ENCODE measurements at regions not wholly inside any gene's neighbourhood (a gene's known extent, or its start where the extent isn't known, plus 50 kb on each side); places are given as distances from the start of the nearest gene placed in this dataset.

DNA sequence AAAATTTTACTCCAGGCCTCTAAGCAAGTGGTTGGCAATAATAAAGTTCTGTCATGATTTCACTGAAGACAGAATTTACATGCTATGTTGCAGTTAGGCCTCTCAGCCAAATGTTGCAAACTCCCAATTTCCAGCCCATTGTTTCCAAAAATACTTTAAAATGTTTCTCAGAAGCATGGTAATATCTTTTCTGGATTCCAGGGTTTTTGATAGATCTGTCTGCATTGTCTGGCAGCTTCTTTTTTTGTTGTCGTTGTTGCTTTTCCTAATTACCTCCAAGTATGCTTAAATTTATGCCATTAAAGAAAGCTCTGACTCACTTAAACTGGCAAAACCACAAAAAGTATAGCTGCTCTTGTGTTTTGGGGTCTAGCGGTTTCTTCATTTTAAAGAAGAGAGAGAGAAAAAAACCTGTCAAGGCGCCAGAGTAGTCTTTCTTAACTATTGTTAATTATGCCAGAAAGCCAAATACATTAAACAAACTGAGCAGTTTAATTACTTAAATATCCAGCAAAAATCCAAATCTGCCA is 97.0 kb downstream of the AGTR2 start:
- ATAC-seq = no peak
- DNase-seq = no peak
- no peaks in the 10 kb centered on the region for H3K4me1 ChIP-seq (ENCODE audit: control insufficient read depth, insufficient read depth, low read length)
- H3K27me3 ChIP-seq (ENCODE audit: control insufficient read depth, insufficient read depth) = no peaks in the 10 kb centered on the region
- H3K27ac ChIP-seq (ENCODE audit: low read length) = no peak overlapping the region
- no peaks in the 10 kb centered on the region for H3K9me3 ChIP-seq (ENCODE audit: control insufficient read depth, low read length)
- intact Hi-C loops (cut with DNase I) = no loop called here
- WGBS = 80% methylated on average over 3 of the region's 3 CpGs
- no peak overlapping the region for H3K4me3 ChIP-seq (ENCODE audit: low read length)

DNA sequence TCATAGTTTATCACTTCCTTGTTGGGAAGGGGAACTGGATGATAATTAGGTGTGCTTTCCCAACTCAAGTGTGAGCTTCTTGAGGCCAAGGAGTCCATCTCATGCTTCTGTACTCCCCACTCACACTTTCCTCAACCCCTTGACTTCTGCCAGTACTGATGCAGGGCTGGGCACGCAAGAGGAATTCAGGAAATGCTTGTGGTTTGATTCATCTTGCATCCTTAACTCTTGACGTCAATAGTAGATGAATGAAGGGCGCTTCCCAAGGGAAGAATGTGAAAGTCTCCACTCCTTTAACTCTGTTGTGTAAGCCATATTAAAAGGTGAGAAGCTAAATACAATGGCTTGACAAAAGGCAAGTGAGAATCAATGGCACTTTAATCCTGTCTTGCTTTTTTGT is 101.8 kb downstream of the AGTR2 start:
- H3K27ac ChIP-seq (ENCODE audit: low read length) = no peak overlapping the region
- H3K27me3 ChIP-seq (ENCODE audit: control insufficient read depth, insufficient read depth) = no peaks in the 10 kb centered on the region
- DNase-seq (no peak), ATAC-seq (no peak)
- no peaks in the 10 kb centered on the region for H3K4me1 ChIP-seq (ENCODE audit: control insufficient read depth, insufficient read depth, low read length)
- intact Hi-C loops (cut with DNase I) = no loop called here
- 54% methylated on average over 3 of the region's 3 CpGs for WGBS
- H3K4me3 ChIP-seq (ENCODE audit: low read length) = no peak overlapping the region
- H3K9me3 ChIP-seq (ENCODE audit: control insufficient read depth, low read length) = no peaks in the 10 kb centered on the region

DNA sequence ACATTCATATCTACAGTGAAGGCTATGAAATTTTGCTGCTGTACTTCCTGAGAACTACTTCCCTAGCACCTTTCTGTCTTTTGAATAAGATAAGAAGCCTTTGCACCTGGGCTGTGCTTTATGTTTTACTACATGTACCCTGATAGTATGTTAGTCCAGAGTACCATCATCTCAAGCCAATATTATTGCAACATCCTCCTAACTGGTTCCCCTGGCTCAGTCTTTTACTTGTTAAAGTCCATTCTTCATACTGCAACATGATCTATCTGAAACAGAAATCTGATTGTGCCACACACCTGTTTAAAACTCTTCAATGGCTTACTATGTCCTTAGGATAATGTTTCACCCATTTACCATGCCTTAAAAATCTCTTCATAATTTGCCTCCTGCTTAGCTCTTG is 102.3 kb downstream of the AGTR2 start:
- no peaks in the 10 kb centered on the region for H3K27me3 ChIP-seq (ENCODE audit: control insufficient read depth, insufficient read depth)
- intact Hi-C loops (cut with DNase I) = no loop called here
- H3K4me1 ChIP-seq (ENCODE audit: control insufficient read depth, insufficient read depth, low read length) = no peaks in the 10 kb centered on the region
- no peaks in the 10 kb centered on the region for H3K9me3 ChIP-seq (ENCODE audit: control insufficient read depth, low read length)
- H3K27ac ChIP-seq (ENCODE audit: low read length) = no peak overlapping the region
- ATAC-seq = no peak
- DNase-seq = no peak
- no peak overlapping the region for H3K4me3 ChIP-seq (ENCODE audit: low read length)

DNA sequence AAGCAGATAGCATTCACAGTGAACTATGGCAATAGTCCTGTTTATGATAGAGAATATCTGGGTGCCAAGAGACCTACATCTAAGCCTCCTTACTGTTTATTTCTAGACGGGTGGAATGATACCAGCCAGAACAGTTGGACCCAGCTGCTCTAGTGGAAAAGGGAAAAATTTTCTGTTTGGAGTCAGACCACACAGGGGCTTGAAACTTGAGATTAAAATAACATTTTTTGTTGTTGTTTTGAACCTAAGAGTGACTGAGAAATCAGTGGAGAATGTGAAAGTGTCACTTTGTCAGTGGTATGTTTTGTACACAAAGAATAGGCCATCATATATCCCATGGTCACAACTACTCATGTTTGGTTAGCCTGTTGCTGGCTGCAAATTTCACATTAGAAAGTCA is 105.7 kb downstream of the AGTR2 start:
- H3K27ac ChIP-seq (ENCODE audit: low read length) = no peak overlapping the region
- intact Hi-C loops (cut with DNase I) = no loop called here
- H3K9me3 ChIP-seq (ENCODE audit: control insufficient read depth, low read length) = no peaks in the 10 kb centered on the region
- no peaks in the 10 kb centered on the region for H3K4me1 ChIP-seq (ENCODE audit: control insufficient read depth, insufficient read depth, low read length)
- H3K4me3 ChIP-seq (ENCODE audit: low read length) = no peak overlapping the region
- DNase-seq = no peak
- H3K27me3 ChIP-seq (ENCODE audit: control insufficient read depth, insufficient read depth) = no peaks in the 10 kb centered on the region
- ATAC-seq = no peak
- WGBS = 21% methylated on average over 1 of the region's 1 CpG

DNA sequence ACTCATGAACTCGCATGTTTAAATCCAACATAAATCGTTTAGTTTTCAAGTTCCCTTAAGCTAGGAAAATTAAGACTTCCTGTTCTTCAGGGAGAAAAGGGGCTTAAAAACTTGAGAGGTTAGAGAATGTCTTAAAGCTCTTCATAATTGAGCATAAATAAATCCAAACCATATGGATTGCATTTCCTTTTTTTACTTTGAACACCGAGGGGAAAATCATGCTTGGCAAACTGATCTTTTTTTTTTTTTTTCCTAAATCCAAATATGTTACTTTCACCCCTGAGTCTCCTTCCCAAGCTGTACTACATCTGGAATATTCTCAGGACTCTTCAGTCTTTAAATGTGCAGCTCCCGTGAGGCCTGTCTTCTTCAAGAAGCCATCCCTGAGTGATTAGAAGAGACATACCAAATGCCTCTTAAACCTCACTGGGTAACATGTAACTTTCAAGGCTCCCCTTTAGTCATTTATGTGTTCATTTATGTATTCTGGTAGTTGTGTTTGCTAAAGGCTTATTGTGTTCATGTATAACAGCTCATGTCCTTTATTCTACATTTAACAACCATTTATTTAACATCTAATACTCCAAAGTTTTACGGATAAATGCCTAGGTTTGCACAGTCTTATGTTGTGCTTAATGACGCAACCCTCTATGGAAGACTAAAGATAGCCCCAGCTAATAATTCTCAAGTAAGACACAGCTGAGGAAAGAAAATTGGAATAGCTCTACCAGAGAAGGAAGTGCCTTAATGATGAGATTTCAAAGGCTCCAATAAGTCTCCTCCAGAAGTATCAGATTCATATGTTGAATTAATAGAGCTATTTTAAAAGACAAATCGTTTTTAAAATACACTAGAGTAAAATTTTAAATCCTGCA is 107.0 kb downstream of the AGTR2 start:
- Histone ChIP-seq H3K9me3 (ENCODE audit: control insufficient read depth, low read length) (no peaks in the 10 kb centered on the region), H3K27ac (ENCODE audit: low read length) (no peak overlapping the region), H3K27me3 (ENCODE audit: control insufficient read depth, insufficient read depth) (no peaks in the 10 kb centered on the region), H3K4me1 (ENCODE audit: control insufficient read depth, insufficient read depth, low read length) (no peaks in the 10 kb centered on the region), H3K4me3 (ENCODE audit: low read length) (no peak overlapping the region)
- intact Hi-C loops (cut with DNase I) = no loop called here
- ATAC-seq = no peak
- DNase-seq = no peak
- 56% methylated on average over 7 of the region's 7 CpGs for WGBS

DNA sequence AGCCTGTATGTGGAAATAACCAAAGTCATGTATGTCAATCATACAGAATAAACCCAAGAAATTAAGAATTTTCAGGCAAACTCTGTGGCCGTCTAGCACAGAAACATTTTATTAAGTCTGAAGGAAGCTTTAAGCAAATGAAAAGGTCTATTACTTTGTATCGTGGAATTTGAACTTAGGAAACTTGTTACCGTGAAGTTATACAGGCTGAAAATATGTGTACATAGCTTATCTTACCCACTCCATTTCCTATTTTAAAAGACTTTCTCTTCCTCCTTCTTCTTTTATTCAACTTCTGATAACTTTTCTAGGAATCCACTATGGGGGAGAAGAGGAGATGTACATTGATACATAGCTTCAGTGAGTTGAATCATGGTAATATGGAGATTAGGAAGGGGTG is 108.3 kb downstream of the AGTR2 start:
- no peak overlapping the region for H3K4me3 ChIP-seq (ENCODE audit: low read length)
- no peaks in the 10 kb centered on the region for H3K9me3 ChIP-seq (ENCODE audit: control insufficient read depth, low read length)
- WGBS = 70% methylated on average over 3 of the region's 3 CpGs
- intact Hi-C loops (cut with DNase I) = no loop called here
- DNase-seq (no peak), ATAC-seq (no peak)
- no peaks in the 10 kb centered on the region for H3K4me1 ChIP-seq (ENCODE audit: control insufficient read depth, insufficient read depth, low read length)
- no peak overlapping the region for H3K27ac ChIP-seq (ENCODE audit: low read length)
- H3K27me3 ChIP-seq (ENCODE audit: control insufficient read depth, insufficient read depth) = no peaks in the 10 kb centered on the region

DNA sequence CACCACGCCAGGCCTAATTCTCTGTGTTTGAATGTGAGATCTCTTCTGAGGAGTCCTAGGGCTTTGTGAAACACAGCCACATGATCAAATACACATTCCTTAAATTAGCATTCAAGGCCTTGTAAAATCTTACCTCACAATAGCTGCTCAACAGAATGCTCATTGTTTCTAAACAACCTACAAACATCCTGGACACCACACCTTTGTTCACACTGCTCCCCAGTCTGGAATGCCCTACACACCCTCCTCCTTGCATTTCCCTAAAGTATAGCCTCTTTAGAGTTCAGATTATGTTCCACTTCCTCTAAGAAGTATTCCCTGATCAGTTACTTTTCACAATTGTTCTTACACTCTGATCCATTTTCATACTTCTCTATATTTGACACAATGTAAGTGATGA is 110.6 kb downstream of the AGTR2 start:
- no peaks in the 10 kb centered on the region for H3K9me3 ChIP-seq (ENCODE audit: control insufficient read depth, low read length)
- ATAC-seq (no peak), DNase-seq (no peak)
- H3K27me3 ChIP-seq (ENCODE audit: control insufficient read depth, insufficient read depth) = no peaks in the 10 kb centered on the region
- intact Hi-C loops (cut with DNase I) = no loop called here
- 89% methylated on average over 1 of the region's 1 CpG for WGBS
- H3K27ac ChIP-seq (ENCODE audit: low read length) = no peak overlapping the region
- H3K4me3 ChIP-seq (ENCODE audit: low read length) = no peak overlapping the region
- no peaks in the 10 kb centered on the region for H3K4me1 ChIP-seq (ENCODE audit: control insufficient read depth, insufficient read depth, low read length)

DNA sequence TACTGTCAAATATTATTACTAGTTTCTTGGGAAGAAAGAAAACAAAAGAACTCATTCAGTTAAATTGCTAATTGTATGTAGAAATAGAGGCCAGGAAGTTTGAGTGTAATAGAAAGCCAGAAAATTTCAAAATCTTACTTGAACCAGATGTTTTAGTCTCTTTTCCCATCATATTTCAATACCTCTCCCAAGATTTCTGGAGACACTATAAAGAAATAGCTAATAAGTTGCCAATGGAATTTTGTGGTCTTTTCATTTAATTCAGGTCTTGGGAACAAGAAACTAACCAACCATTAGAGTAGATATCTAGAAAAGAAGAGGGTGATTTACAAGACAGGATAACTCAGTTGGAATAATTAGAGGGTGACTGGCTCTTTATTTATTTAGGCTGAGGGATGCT is 112.2 kb downstream of the AGTR2 start:
- ATAC-seq = no peak
- Histone ChIP-seq H3K4me1 (ENCODE audit: control insufficient read depth, insufficient read depth, low read length) (no peaks in the 10 kb centered on the region), H3K9me3 (ENCODE audit: control insufficient read depth, low read length) (no peaks in the 10 kb centered on the region), H3K27ac (ENCODE audit: low read length) (no peak overlapping the region), H3K27me3 (ENCODE audit: control insufficient read depth, insufficient read depth) (no peaks in the 10 kb centered on the region), H3K4me3 (ENCODE audit: low read length) (no peak overlapping the region)
- intact Hi-C loops (cut with DNase I) = no loop called here
- DNase-seq = no peak

DNA sequence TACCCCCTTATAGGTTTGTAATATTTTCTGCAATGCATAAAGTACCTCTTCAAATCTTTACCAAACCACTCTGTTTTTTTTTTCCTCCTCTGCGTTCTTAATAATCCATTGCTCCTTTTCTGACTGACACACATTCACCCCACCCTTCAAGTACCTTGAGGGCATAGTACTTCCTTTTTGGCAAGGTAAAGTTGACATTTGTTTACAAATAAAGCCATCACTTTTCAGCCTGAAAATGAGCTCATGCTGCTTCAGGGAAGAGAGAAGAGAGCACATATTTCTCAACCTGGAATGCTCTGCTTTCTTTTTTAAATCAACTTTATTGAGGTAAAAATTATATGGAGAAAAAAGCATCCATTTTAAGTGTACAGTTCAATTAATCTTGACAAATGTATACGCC is 113.9 kb downstream of the AGTR2 start:
- intact Hi-C loops (cut with DNase I) = no loop called here
- Histone ChIP-seq H3K4me1 (ENCODE audit: control insufficient read depth, insufficient read depth, low read length) (no peaks in the 10 kb centered on the region), H3K27ac (ENCODE audit: low read length) (no peak overlapping the region), H3K9me3 (ENCODE audit: control insufficient read depth, low read length) (no peaks in the 10 kb centered on the region), H3K4me3 (ENCODE audit: low read length) (no peak overlapping the region), H3K27me3 (ENCODE audit: control insufficient read depth, insufficient read depth) (no peaks in the 10 kb centered on the region)
- 68% methylated on average over 2 of the region's 2 CpGs for WGBS
- no peak for DNase-seq
- no peak for ATAC-seq

DNA sequence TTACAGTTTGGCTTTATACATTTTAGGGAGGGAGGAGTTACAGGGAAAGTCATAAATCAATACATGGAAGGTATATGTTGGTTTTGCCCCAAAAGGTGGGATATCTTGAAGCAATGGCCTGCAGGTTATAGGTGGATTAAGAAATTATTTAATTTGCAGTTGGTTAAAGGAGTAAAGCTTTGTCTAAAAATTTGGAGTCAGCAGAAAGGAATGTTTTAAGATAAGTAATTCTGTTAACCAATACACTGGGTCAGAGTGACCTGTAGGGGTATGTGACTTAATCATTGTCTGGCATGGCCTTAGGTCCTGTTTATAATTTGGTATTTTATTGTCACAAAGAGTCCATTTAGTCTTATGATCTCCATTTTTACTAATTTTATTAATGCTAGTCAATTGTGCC is 115.0 kb downstream of the AGTR2 start:
- intact Hi-C loops (cut with DNase I) = no loop called here
- Histone ChIP-seq H3K9me3 (ENCODE audit: control insufficient read depth, low read length) (no peaks in the 10 kb centered on the region), H3K4me1 (ENCODE audit: control insufficient read depth, insufficient read depth, low read length) (no peaks in the 10 kb centered on the region), H3K4me3 (ENCODE audit: low read length) (no peak overlapping the region), H3K27me3 (ENCODE audit: control insufficient read depth, insufficient read depth) (no peaks in the 10 kb centered on the region), H3K27ac (ENCODE audit: low read length) (no peak overlapping the region)
- no peak for ATAC-seq
- no peak for DNase-seq

DNA sequence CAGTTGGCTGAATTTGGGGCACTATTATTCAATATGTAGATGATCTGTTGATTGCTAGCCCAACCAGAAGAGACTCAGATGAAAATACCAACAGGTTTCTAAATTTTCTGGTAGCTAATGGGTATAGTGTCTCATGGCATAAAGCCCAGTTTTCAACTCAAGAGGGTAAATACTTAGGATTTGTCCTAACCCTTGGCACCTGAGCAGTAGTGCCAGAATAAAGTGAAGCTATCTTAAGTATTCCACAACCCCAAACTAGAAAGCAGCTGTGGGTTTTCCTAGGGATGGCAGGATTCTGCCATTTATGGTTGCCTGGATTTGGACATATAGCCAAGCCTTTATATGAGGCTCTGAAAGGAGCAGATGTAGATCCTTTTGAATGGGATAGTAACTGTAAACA is 119.0 kb downstream of the AGTR2 start:
- DNase-seq (no peak), ATAC-seq (no peak)
- H3K4me3 ChIP-seq (ENCODE audit: low read length) = no peak overlapping the region
- intact Hi-C loops (cut with DNase I) = no loop called here
- no peak overlapping the region for H3K27ac ChIP-seq (ENCODE audit: low read length)
- H3K27me3 ChIP-seq (ENCODE audit: control insufficient read depth, insufficient read depth) = no peaks in the 10 kb centered on the region
- H3K9me3 ChIP-seq (ENCODE audit: control insufficient read depth, low read length) = no peaks in the 10 kb centered on the region
- no peaks in the 10 kb centered on the region for H3K4me1 ChIP-seq (ENCODE audit: control insufficient read depth, insufficient read depth, low read length)

DNA sequence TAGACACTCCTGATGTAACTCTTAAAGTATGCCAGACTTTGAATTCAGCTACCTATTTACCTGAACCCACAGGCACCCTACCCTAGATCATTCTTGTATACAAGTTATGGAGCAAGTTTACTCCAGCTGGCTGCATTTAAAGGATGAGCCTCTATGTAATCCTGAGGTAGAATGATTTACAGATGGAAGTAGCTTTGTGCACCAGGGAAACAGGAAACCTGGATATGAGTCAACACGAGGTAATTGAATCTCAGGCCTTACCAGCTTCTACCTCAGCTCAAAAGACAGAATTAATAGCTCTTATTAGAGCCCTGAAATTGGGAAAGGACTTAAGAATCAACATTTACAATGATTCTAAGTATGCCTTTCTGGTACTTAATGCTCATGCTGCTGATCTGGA is 119.8 kb downstream of the AGTR2 start:
- ATAC-seq = no peak
- 46% methylated on average over 1 of the region's 1 CpG for WGBS
- Histone ChIP-seq H3K4me1 (ENCODE audit: control insufficient read depth, insufficient read depth, low read length) (no peaks in the 10 kb centered on the region), H3K9me3 (ENCODE audit: control insufficient read depth, low read length) (no peaks in the 10 kb centered on the region), H3K27me3 (ENCODE audit: control insufficient read depth, insufficient read depth) (no peaks in the 10 kb centered on the region), H3K27ac (ENCODE audit: low read length) (no peak overlapping the region), H3K4me3 (ENCODE audit: low read length) (no peak overlapping the region)
- intact Hi-C loops (cut with DNase I) = no loop called here
- no peak for DNase-seq
